WTC11 (cell line): ENCODE measurements at regions not wholly inside any gene's neighbourhood (a gene's known extent, or its start where the extent isn't known, plus 50 kb on each side); places are given as distances from the start of the nearest gene placed in this dataset.

Experiments
- ATAC-seq: fragments of 200-7000 bp; cut with Tn5 transposase; 2 replicates; pipeline ENCODE4 v1.10.0; 2021; ENCODE audit warnings: mild to moderate bottlenecking, moderate library complexity
- CTCF ChIA-PET: fragments of 300-600 bp; sonication (Branson Sonifier 250); formaldehyde crosslinking; loops from one replicate; lab custom pipeline; 2021; ENCODE audit warnings: antibody characterized with exemption; lab: Charles Lee
- POLR2A ChIA-PET: fragments of 350-600 bp; sonication (Branson Sonifier 250); formaldehyde crosslinking; loops from one replicate; lab custom pipeline; 2021; ENCODE audit warnings: antibody characterized with exemption; lab: Charles Lee
- DNase-seq: peaks from one replicate; pipeline ENCODE4 v3.0.0; 2021; ENCODE audit warnings: low spot score
- H3K27ac Mint-ChIP-seq: 2 replicates; pipeline ENCODE4 v1.8.0; 2021; ENCODE audit warnings: mixed read lengths
- H3K27me3 Mint-ChIP-seq: 2 replicates; pipeline ENCODE4 v1.8.0; 2021; ENCODE audit warnings: low read depth, mild to moderate bottlenecking, moderate library complexity, mixed read lengths
- H3K36me3 Mint-ChIP-seq: 2 replicates; pipeline ENCODE4 v1.8.0; 2021; ENCODE audit warnings: mixed read lengths
- H3K4me1 Mint-ChIP-seq: 2 replicates; pipeline ENCODE4 v1.8.0; 2022; ENCODE audit warnings: mixed read lengths
- H3K4me3 Mint-ChIP-seq: 2 replicates; pipeline ENCODE4 v1.8.0; 2021; ENCODE audit warnings: mild to moderate bottlenecking, moderate library complexity, mixed read lengths
- H3K9me3 Mint-ChIP-seq: 2 replicates; pipeline ENCODE4 v1.8.0; 2021; ENCODE audit warnings: mixed read lengths
- EMX1 ChIP-seq: fragments of 250-450 bp; sonication (Bioruptor Pico); IDR thresholded peaks from 2 replicates; pipeline ENCODE4 v1.8.0; 2021; ENCODE audit warnings: mild to moderate bottlenecking
- FOXP1 ChIP-seq: sonication (generic); formaldehyde crosslinking; IDR thresholded peaks from 2 replicates; pipeline ENCODE4 v1.8.0; 2022; ENCODE audit warnings: missing genetic modification reagents, mild to moderate bottlenecking, moderate library complexity, borderline replicate concordance
- GTF2I ChIP-seq: fragments of 250-450 bp; sonication (Bioruptor Pico); conservative IDR thresholded peaks from 2 replicates; pipeline ENCODE4 v1.4.0; 2021; ENCODE audit warnings: mild to moderate bottlenecking
- HMGA2 ChIP-seq: fragments of 250-450 bp; sonication (Bioruptor Pico); IDR thresholded peaks from 2 replicates; pipeline ENCODE4 v1.4.0; 2021; ENCODE audit warnings: mild to moderate bottlenecking, moderate library complexity
- NFE2L1 ChIP-seq: sonication (generic); formaldehyde crosslinking; IDR thresholded peaks from 2 replicates; pipeline ENCODE4 v1.8.1; 2023; ENCODE audit warnings: missing genetic modification reagents
- NR2C2 ChIP-seq: sonication (generic); formaldehyde crosslinking; IDR thresholded peaks from 2 replicates; pipeline ENCODE4 v1.8.0; 2022; ENCODE audit warnings: mild to moderate bottlenecking, missing genetic modification reagents
- OVOL2 ChIP-seq: fragments of 250-450 bp; sonication (Bioruptor Pico); IDR thresholded peaks from 2 replicates; pipeline ENCODE4 v1.9.0; 2021; ENCODE audit warnings: mild to moderate bottlenecking, borderline replicate concordance
- PRRX2 ChIP-seq: fragments of 250-450 bp; sonication (Bioruptor Pico); IDR thresholded peaks from 2 replicates; pipeline ENCODE4 v1.8.0; 2021; ENCODE audit warnings: mild to moderate bottlenecking
- SOX15 ChIP-seq: fragments of 250-450 bp; sonication (Bioruptor Pico); IDR thresholded peaks from 2 replicates; pipeline ENCODE4 v1.9.0; 2021; ENCODE audit warnings: mild to moderate bottlenecking
- TEAD4 ChIP-seq: sonication (generic); formaldehyde crosslinking; IDR thresholded peaks from 2 replicates; pipeline ENCODE4 v1.8.0; 2022; ENCODE audit warnings: mild to moderate bottlenecking, missing genetic modification reagents
- ZNF512 ChIP-seq: sonication (generic); formaldehyde crosslinking; IDR thresholded peaks from 2 replicates; pipeline ENCODE4 v1.8.1; 2022; ENCODE audit warnings: missing genetic modification reagents, borderline replicate concordance
- ZSCAN18 ChIP-seq: fragments of 250-450 bp; sonication (Bioruptor Pico); IDR thresholded peaks from 2 replicates; pipeline ENCODE4 v2.1.2; 2022; ENCODE audit warnings: mild to moderate bottlenecking, moderate library complexity
- TF ChIP-seq, protein P1 (sequence below): sonication (generic); formaldehyde crosslinking; IDR thresholded peaks from 2 replicates; pipeline ENCODE4 v1.8.1; 2022; ENCODE audit warnings: mild to moderate bottlenecking, missing genetic modification reagents, moderate library complexity, borderline replicate concordance
- TF ChIP-seq, protein P2 (sequence below): sonication (generic); formaldehyde crosslinking; IDR thresholded peaks from 2 replicates; pipeline ENCODE4 v1.8.0; 2022; ENCODE audit warnings: mild to moderate bottlenecking, missing genetic modification reagents
- TF ChIP-seq, protein P3 (sequence below): fragments of 250-450 bp; sonication (Bioruptor Pico); conservative IDR thresholded peaks from 2 replicates; pipeline ENCODE4 v1.9.0; 2021; ENCODE audit warnings: mild to moderate bottlenecking
- TF ChIP-seq, protein P4 (sequence below): sonication (generic); formaldehyde crosslinking; IDR thresholded peaks from 2 replicates; pipeline ENCODE4 v1.8.1; 2023; ENCODE audit warnings: mild to moderate bottlenecking, missing genetic modification reagents
- TF ChIP-seq, protein P5 (sequence below): sonication (generic); formaldehyde crosslinking; IDR thresholded peaks from 2 replicates; pipeline ENCODE4 v1.8.1; 2022; ENCODE audit warnings: mild to moderate bottlenecking, moderate library complexity, missing genetic modification reagents
- TF ChIP-seq, protein P6 (sequence below): sonication (generic); formaldehyde crosslinking; IDR thresholded peaks from 2 replicates; pipeline ENCODE4 v1.8.1; 2022; ENCODE audit warnings: low read depth, missing genetic modification reagents, borderline replicate concordance

- ChIA-PET CTCF (no interaction called here), POLR2A (no interaction called here)
- H3K36me3 Mint-ChIP-seq, result no peaks in the 10 kb centered on the region
- H3K9me3 Mint-ChIP-seq, result 0 out of 2 replicates have a peak, but pooled peaks cover 3% of the 10 kb centered on the region
- no peaks in the 10 kb centered on the region for H3K4me1 Mint-ChIP-seq
- H3K4me3 Mint-ChIP-seq, result no peak overlapping the region
- ATAC-seq (no peak), DNase-seq (no peak)
- H3K27me3 Mint-ChIP-seq, result 0 out of 2 replicates have a peak, but pooled peaks cover 3% of the 10 kb centered on the region
- no peak overlapping the region for H3K27ac Mint-ChIP-seq
- TF ChIP-seq, protein P1, sequence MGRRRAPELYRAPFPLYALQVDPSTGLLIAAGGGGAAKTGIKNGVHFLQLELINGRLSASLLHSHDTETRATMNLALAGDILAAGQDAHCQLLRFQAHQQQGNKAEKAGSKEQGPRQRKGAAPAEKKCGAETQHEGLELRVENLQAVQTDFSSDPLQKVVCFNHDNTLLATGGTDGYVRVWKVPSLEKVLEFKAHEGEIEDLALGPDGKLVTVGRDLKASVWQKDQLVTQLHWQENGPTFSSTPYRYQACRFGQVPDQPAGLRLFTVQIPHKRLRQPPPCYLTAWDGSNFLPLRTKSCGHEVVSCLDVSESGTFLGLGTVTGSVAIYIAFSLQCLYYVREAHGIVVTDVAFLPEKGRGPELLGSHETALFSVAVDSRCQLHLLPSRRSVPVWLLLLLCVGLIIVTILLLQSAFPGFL (CRISPR knock-in tag), result no peak
- TF ChIP-seq, protein P2, sequence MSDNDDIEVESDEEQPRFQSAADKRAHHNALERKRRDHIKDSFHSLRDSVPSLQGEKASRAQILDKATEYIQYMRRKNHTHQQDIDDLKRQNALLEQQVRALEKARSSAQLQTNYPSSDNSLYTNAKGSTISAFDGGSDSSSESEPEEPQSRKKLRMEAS (CRISPR knock-in tag), result no peak
- TF ChIP-seq GTF2I (no peak), HMGA2 (no peak), NR2C2 (CRISPR knock-in tag) (no peak)
Observed at GRCh38 chr6:167566711-167567141, 241.8 kb downstream of the TTLL2 start.

GRCh38 chr6:167567142-167568033, 242.5 kb downstream of the TTLL2 start:
- Mint-ChIP-seq H3K4me3 (no peak overlapping the region), H3K9me3 (0 out of 2 replicates have a peak, but pooled peaks cover 3% of the 10 kb centered on the region), H3K27ac (no peak overlapping the region), H3K27me3 (0 out of 2 replicates have a peak, but pooled peaks cover 3% of the 10 kb centered on the region)
- CTCF ChIA-PET, result no interaction called here
- POLR2A ChIA-PET, result no interaction called here
- no peak for DNase-seq
- TF ChIP-seq TEAD4, result no peak
- TF ChIP-seq, protein P3, sequence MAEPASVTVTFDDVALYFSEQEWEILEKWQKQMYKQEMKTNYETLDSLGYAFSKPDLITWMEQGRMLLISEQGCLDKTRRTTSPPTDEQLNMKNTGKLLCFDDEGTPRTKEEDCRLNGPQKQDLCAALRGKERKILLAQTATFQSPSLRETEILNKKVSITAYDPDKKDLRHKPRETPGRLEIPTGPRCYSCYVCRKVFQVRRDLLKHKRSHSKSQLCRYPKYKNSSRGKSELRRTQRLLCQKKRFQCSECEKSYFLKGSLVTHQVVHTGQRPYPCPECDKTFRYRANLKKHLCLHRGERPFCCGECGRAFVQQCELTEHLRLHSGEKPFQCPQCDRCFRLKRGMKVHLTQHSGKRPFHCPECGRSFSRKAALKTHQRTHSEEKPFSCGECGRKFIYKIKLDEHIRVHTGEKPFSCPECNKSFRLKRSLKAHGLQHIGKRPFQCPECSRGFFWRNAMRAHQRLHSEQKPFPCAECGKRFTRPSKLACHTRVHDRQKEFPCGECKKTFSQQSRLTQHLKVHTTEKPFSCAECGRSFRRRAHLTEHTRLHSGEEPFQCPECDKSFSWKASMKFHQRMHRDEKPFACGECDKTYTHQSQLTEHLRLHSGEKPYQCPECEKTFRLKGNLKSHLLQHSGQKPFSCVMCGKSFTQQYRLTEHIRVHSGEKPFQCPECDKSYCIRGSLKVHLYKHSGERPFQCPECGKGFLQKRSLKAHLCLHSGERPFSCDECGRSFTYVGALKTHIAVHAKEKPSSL, result no peak
- TF ChIP-seq NFE2L1, result no peak
- TF ChIP-seq, protein P4, sequence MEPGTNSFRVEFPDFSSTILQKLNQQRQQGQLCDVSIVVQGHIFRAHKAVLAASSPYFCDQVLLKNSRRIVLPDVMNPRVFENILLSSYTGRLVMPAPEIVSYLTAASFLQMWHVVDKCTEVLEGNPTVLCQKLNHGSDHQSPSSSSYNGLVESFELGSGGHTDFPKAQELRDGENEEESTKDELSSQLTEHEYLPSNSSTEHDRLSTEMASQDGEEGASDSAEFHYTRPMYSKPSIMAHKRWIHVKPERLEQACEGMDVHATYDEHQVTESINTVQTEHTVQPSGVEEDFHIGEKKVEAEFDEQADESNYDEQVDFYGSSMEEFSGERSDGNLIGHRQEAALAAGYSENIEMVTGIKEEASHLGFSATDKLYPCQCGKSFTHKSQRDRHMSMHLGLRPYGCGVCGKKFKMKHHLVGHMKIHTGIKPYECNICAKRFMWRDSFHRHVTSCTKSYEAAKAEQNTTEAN (CRISPR knock-in tag), result no peak
- TF ChIP-seq FOXP1 (CRISPR knock-in tag), result no peak
- TF ChIP-seq ZSCAN18 (CRISPR knock-in tag), result no peak
- TF ChIP-seq EMX1 (CRISPR knock-in tag), result no peak
- TF ChIP-seq, protein P5, sequence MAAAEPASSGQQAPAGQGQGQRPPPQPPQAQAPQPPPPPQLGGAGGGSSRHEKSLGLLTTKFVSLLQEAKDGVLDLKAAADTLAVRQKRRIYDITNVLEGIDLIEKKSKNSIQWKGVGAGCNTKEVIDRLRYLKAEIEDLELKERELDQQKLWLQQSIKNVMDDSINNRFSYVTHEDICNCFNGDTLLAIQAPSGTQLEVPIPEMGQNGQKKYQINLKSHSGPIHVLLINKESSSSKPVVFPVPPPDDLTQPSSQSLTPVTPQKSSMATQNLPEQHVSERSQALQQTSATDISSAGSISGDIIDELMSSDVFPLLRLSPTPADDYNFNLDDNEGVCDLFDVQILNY (CRISPR knock-in tag), result no peak
- TF ChIP-seq OVOL2, result no peak
- TF ChIP-seq, protein P6, sequence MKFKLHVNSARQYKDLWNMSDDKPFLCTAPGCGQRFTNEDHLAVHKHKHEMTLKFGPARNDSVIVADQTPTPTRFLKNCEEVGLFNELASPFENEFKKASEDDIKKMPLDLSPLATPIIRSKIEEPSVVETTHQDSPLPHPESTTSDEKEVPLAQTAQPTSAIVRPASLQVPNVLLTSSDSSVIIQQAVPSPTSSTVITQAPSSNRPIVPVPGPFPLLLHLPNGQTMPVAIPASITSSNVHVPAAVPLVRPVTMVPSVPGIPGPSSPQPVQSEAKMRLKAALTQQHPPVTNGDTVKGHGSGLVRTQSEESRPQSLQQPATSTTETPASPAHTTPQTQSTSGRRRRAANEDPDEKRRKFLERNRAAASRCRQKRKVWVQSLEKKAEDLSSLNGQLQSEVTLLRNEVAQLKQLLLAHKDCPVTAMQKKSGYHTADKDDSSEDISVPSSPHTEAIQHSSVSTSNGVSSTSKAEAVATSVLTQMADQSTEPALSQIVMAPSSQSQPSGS (CRISPR knock-in tag), result no peak
- no peak for TF ChIP-seq SOX15
- TF ChIP-seq, protein P2 (CRISPR knock-in tag), result no peak
- no peak for TF ChIP-seq ZNF512
- TF ChIP-seq PRRX2 (CRISPR knock-in tag), result no peak
- TF ChIP-seq, all 79 proteins: peak for 0
- Mint-ChIP-seq H3K4me1 (no peaks in the 10 kb centered on the region), H3K36me3 (no peaks in the 10 kb centered on the region)
- ATAC-seq, result no peak
